Breast epithelium (tissue), 4 donors: ENCODE measurements at regions not wholly inside any gene's neighbourhood (a gene's known extent, or its start where the extent isn't known, plus 50 kb on each side); places are given as distances from the start of the nearest gene placed in this dataset.

ENCODE experiments used
- DNase-seq, 2 donors: peaks; one replicate each; pipeline ENCODE4 v3.0.0-alpha.2; 2019; ENCODE audit warnings: low spot score in 2 of 2
- H3K27ac ChIP-seq, 2 donors: fragments of 200-600 bp; sonication (generic) in 1 of 2; one replicate each; pipeline ENCODE4 v1.5.1; 2016 to 2019; ENCODE audit warnings: mild to moderate bottlenecking in 1 of 2
- H3K27me3 ChIP-seq, 2 donors: fragments of 200-600 bp; sonication (generic) in 1 of 2; one replicate each; pipeline versions ENCODE4 v1.5.1 to v1.6.0; 2017 to 2019; ENCODE audit warnings: control low read depth in 1 of 2, mild to moderate bottlenecking in 1 of 2
- H3K36me3 ChIP-seq: fragments of 200-600 bp; one replicate; pipeline ENCODE4 v1.5.1; 2019
- H3K4me1 ChIP-seq, 2 donors: fragments of 200-600 bp; sonication (generic); one replicate each; pipeline ENCODE4 v1.5.1; 2016 to 2019; ENCODE audit warnings: control low read depth in 1 of 2
- H3K4me3 ChIP-seq, 3 donors: fragments of 200-600 bp; sonication (generic); 1 replicate in 2 of 3; 2 replicates in 1 of 3; pipeline ENCODE4 v1.5.1; 2016 to 2019; ENCODE audit warnings: mild to moderate bottlenecking in 3 of 3, moderate library complexity in 2 of 3
- H3K9me3 ChIP-seq, 2 donors: fragments of 200-600 bp; sonication (generic) in 1 of 2; one replicate each; pipeline ENCODE4 v1.5.1; 2016 to 2019; ENCODE audit warnings: control low read depth in 1 of 2
- CTCF ChIP-seq, 3 donors: fragments of 450-650 bp; IDR thresholded peaks; one replicate each; pipeline ENCODE4 v1.5.1; 2016 to 2017; ENCODE audit warnings: antibody characterized with exemption in 3 of 3, mild to moderate bottlenecking in 3 of 3, moderate library complexity in 3 of 3
- POLR2A ChIP-seq: fragments of 450-650 bp; IDR thresholded peaks from one replicate; pipeline ENCODE4 v1.6.1; 2016; ENCODE audit warnings: antibody characterized with exemption, mild to moderate bottlenecking, moderate library complexity
- POLR2AphosphoS5 ChIP-seq, 3 donors: sonication (generic); formaldehyde crosslinking; IDR thresholded peaks; one replicate each; pipeline ENCODE4 v1.6.1; 2017; ENCODE audit warnings: antibody characterized with exemption in 3 of 3
- intact Hi-C: fragments of 100-400 bp; cut with DNase I; formaldehyde crosslinking; loops from one replicate; pipeline ENCODE4 v1.15.1; 2023; ENCODE audit warnings: low total_unique reads

GRCh38 chr2:18845854-18846445 lies 256.6 kb upstream of the NT5C1B start:
- DNase-seq: no peak
- intact Hi-C loops: no loop called here
- Histone ChIP-seq H3K36me3 (no peaks in the 10 kb centered on the region), H3K4me3 (no peak overlapping the region), H3K4me1 (no peaks in the 10 kb centered on the region), H3K9me3 (no peaks in the 10 kb centered on the region), H3K27ac (peak overlapping the region; percentile 35 to 39), H3K27me3 (no peaks in the 10 kb centered on the region)
- no peak for TF ChIP-seq POLR2AphosphoS5 (IDR thresholded peaks at IDR 0.05)
- no peak for TF ChIP-seq POLR2A
- TF ChIP-seq CTCF (IDR thresholded peaks at IDR 0.05): no peak

- Histone ChIP-seq H3K4me3 (no peak overlapping the region), H3K9me3 (no peaks in the 10 kb centered on the region)
Measured at GRCh38 chr2:18842836-18843235, 253.5 kb upstream of the NT5C1B start.

GRCh38 chr2:18841248-18842150 lies 252.1 kb upstream of the NT5C1B start:
- intact Hi-C loops: no loop called here
- TF ChIP-seq POLR2AphosphoS5 (IDR thresholded peaks at IDR 0.05) (no peak), POLR2A (no peak), CTCF (IDR thresholded peaks at IDR 0.05) (no peak)
- no peak for DNase-seq
- Histone ChIP-seq H3K9me3 (no peaks in the 10 kb centered on the region), H3K27ac (no peak overlapping the region), H3K4me3 (no peak overlapping the region), H3K36me3 (no peaks in the 10 kb centered on the region), H3K27me3 (no peaks in the 10 kb centered on the region), H3K4me1 (no peaks in the 10 kb centered on the region)

More at GRCh38 chr2:18842836-18843235, 253.5 kb upstream of the NT5C1B start:
- intact Hi-C loops: no loop called here
- DNase-seq: no peak
- Histone ChIP-seq H3K27me3 (no peaks in the 10 kb centered on the region), H3K36me3 (no peaks in the 10 kb centered on the region), H3K4me1 (no peaks in the 10 kb centered on the region), H3K27ac (no peak overlapping the region)
- TF ChIP-seq POLR2AphosphoS5 (IDR thresholded peaks at IDR 0.05): no peak
- no peak for TF ChIP-seq POLR2A
- TF ChIP-seq CTCF (IDR thresholded peaks at IDR 0.05): no peak

GRCh38 chr2:18837240-18837639 lies 247.9 kb upstream of the NT5C1B start:
- Histone ChIP-seq H3K4me3 (no peak overlapping the region), H3K9me3 (no peaks in the 10 kb centered on the region), H3K4me1 (no peaks in the 10 kb centered on the region), H3K27ac (no peak overlapping the region), H3K36me3 (no peaks in the 10 kb centered on the region), H3K27me3 (no peaks in the 10 kb centered on the region)
- TF ChIP-seq POLR2A: no peak
- TF ChIP-seq CTCF (IDR thresholded peaks at IDR 0.05): no peak
- TF ChIP-seq POLR2AphosphoS5 (IDR thresholded peaks at IDR 0.05): no peak
- DNase-seq: no peak
- intact Hi-C loops: no loop called here

GRCh38 chr2:18836436-18836835 lies 247.1 kb upstream of the NT5C1B start:
- Histone ChIP-seq H3K4me3 (no peak overlapping the region), H3K9me3 (no peaks in the 10 kb centered on the region), H3K4me1 (no peaks in the 10 kb centered on the region), H3K27me3 (no peaks in the 10 kb centered on the region), H3K36me3 (no peaks in the 10 kb centered on the region), H3K27ac (no peak overlapping the region)
- DNase-seq: no peak
- intact Hi-C loops: no loop called here
- TF ChIP-seq POLR2AphosphoS5 (IDR thresholded peaks at IDR 0.05) (no peak), CTCF (IDR thresholded peaks at IDR 0.05) (no peak), POLR2A (no peak)
